HEK293T (cell line): ENCODE measurements at regions not wholly inside any gene's neighbourhood (a gene's known extent, or its start where the extent isn't known, plus 50 kb on each side); places are given as distances from the start of the nearest gene placed in this dataset.

ENCODE experiments used
- BHLHE40 ChIP-seq: fragments of 450-650 bp; IDR thresholded peaks from 2 replicates; pipeline ENCODE4 v1.6.1; 2016; ENCODE audit warnings: mild to moderate bottlenecking, moderate library complexity, borderline replicate concordance
- FOXA1 ChIP-seq: fragments of 450-650 bp; IDR thresholded peaks from 2 replicates; pipeline ENCODE4 v1.6.1; 2016; ENCODE audit warnings: mild to moderate bottlenecking
- SP1 ChIP-seq: fragments of 450-650 bp; IDR thresholded peaks from 2 replicates; pipeline ENCODE4 v1.6.1; 2017
- SUZ12 ChIP-seq: fragments of 450-650 bp; IDR thresholded peaks from 2 replicates; pipeline ENCODE4 v1.6.1; 2016; ENCODE audit warnings: mild to moderate bottlenecking
- ZNF384 ChIP-seq: fragments of 450-650 bp; IDR thresholded peaks from 2 replicates; pipeline ENCODE4 v1.6.1; 2016
- TF ChIP-seq, protein P1 (sequence below): fragments of 450-650 bp; IDR thresholded peaks from 2 replicates; pipeline ENCODE4 v1.6.1; 2016

DNA sequence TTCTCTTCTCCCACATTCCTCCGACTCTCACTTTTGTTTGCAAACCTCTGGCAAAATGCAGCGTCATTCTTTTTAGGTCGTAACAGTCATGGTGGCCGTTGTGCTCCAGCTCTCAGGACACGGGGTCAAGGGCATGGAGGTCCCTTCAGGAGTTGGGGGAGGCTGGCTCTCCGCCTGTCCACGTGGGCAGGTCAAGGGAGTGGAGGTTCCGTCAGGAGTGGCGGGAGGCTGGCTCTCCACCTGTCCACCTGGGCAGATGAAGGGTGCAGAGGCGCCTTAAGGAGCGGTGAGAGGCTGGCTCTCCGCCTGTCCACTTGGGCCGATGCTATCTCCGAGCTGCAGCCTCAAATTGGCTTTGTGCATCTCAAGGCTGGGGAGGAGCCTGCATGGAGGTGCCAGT lies 98.0 kb downstream of the ERMARD start:
- no peak for TF ChIP-seq SP1
- no peak for TF ChIP-seq SUZ12
- TF ChIP-seq BHLHE40 = no peak
- no peak for TF ChIP-seq FOXA1
- TF ChIP-seq, protein P1, sequence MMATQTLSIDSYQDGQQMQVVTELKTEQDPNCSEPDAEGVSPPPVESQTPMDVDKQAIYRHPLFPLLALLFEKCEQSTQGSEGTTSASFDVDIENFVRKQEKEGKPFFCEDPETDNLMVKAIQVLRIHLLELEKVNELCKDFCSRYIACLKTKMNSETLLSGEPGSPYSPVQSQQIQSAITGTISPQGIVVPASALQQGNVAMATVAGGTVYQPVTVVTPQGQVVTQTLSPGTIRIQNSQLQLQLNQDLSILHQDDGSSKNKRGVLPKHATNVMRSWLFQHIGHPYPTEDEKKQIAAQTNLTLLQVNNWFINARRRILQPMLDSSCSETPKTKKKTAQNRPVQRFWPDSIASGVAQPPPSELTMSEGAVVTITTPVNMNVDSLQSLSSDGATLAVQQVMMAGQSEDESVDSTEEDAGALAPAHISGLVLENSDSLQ = no peak
- TF ChIP-seq ZNF384 = no peak
